HG03571 (cell line): ENCODE measurements at regions not wholly inside any gene's neighbourhood (a gene's known extent, or its start where the extent isn't known, plus 50 kb on each side); places are given as distances from the start of the nearest gene placed in this dataset.

Experiments
- ATAC-seq: cut with Tn5 transposase; IDR thresholded peaks from one replicate; pipeline ENCODE4 v1.9.1; 2021; ENCODE audit not compliant: unreplicated experiment

DNA sequence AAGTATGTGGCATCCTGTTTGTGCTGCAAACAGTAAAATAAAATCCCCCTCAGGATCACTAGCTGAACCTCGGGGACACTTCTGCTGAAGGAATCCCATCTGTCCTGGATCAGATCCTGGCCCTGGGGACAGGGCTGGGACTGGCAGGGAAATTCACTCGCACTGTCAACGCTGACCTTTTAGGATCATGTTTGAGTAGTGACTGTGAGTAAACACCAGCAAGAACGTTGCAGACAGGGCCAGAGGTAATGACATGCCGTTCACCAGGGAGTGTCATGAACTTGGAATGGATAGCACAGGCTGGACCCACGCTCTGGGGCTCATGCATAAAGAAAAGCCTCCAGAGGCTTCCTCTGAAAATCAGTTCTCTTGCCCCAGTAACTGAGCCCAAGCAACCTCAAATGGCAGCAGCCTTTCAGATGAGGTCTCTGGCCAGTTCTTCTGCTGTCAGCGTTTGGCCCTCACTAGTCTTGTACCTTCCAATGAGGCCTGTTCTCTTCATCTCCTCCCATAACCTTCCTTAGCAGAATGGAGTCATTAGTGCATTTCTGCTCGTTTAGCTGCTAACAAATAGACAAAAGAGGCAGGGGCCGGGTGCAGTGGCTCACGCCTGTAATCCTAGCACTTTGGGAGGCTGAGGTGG, 51.0 kb upstream of the BARX2 start:
- ATAC-seq = no peak

DNA sequence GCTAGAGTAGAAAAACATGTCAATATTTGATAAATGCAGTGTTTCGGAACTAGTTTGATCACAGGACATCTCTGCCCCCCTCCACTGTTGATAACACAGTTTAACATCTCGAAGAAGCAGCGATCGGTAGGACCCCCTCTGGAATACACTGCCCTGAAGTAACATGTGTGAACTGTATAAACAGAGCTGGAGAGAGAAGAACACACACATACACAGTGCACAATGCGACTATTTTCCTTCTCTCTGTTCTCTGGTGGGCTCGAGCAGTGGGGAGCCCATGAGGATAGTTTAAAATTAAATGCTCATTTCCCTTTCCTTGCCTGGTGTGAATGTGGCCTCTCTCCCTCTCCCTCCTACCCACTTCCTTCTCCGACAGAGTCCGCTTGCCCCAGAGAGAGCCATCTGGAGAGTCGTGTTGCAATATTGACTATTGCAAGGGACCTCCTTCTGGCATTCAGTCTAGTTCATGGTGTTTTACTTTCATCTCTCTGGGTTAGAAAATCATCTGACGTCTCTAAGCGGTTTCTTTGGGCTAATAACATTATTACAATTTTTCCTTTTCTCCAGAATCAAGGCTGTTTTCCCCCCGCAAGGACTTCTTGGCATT, 51.6 kb upstream of the BARX2 start:
- ATAC-seq = no peak

GRCh38 chr11:129322941-129323340, 52.7 kb upstream of the BARX2 start:
- ATAC-seq = no peak

DNA sequence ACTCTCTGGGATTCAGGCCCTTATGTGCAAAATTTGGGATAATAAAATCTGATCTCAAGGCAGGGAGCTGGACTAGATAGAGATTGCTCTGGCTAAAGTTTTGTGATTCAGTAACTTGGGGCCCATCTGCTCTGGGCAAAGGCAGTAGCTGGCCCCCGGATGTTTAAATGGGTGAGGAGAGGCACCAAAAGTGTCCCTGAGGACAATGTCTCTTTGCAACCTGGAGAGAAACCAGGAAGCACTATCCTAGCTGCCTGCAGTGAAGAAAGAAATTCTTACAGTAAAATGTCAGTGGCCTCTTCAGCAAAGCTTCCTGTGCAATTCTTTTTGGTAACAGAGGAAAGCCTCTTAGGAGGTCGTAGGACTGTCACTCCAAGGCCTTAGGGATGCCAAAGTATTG, 54.6 kb upstream of the BARX2 start:
- no peak for ATAC-seq

DNA sequence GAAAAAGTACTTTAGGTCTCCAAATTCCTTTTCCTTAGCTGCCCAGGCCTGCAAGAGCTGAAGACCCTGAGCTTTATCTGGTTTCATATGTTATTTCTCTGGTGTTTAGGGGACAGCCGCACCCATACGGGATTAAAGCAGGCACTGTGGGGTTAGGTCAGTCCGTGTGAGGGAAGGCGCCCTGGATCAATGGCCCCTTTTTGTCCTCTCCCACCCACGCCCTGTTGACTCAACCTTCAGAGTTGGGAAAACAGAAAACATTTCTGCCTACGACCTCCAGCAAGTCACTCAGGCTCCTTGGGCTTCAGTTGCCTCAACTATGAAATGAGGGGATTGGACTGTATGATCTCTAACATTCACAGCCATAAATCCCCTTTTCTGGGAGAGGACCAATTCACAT, 55.2 kb upstream of the BARX2 start:
- ATAC-seq = no peak

DNA sequence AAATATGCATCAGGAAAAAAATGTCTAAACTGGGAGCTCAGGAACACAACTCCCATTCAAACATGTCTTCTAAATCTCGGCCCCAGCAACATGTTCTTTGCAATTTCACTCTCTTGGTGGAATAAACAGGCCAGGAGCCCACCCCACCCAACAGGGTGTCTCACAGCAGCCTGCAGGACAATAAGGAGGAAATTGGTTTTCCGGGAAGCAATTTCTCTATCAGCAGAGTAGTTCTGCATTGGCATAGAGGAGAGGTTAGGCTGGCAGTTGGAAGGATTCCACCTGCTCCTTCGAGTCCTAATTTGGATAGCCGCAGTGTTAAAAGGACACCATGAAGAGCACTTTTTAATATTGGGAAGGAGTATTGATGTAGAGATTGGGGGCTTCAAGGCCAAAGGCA, 55.9 kb upstream of the BARX2 start:
- no peak for ATAC-seq

DNA sequence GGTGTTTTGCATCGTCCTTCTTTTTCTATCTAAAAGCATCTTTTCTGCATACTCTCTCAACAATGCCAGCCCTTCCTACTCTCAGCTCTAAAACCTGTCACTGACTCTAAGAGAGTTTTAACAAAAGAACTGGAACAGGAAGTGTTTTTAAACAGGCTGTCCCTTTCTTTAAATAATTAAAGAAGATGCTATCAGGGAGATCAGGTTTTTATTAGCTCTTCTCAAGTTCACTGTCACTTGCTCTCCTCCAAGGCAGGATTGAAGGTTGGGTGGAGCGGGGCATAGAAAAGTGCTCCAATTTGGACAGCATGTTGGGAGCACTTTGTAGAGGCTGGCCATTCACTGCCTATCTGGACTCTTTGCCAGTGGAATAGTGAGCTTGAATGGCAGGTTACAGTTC, 56.4 kb upstream of the BARX2 start:
- ATAC-seq = no peak

DNA sequence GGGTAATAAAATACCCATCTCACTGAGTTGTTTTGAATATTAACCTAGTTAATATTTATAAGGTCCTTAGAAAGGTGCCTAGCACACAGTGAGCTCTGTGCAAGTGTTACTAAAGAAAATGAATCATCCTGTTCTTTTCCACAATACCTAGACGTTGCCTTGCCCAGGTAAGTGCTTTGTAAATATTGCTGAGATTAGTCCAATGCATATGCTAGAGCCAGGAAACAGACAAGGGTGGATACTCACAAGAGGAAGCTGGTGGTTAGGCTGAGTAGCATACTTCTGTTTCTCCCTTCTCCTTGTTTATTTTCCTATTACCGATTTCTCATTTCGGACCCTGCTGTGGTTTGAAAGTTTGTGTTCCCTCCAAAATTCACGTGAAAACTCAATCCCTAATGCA, 58.1 kb upstream of the BARX2 start:
- ATAC-seq = no peak

GRCh38 chr11:129316781-129317180, 58.9 kb upstream of the BARX2 start:
- no peak for ATAC-seq

GRCh38 chr11:129315781-129316579, 59.7 kb upstream of the BARX2 start:
- ATAC-seq = no peak

DNA sequence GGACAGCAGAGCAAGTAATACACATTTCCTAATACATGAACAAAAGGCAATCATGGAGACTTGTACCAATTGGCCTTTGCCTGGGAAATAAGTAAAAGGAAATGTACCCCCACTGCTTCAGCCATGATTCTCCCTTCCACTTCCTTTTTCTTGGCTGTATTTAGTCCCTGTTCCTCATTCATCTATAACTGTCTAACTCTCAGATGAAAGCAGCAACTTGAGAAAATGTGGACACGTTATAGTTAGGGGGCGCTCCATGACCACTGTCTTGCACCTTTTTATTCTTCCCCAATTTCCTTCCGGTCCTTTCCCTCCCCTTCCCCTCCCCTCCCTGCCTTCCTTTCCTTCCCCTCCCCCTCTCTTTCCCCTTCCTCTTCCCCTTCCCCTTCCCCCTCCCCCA, 61.3 kb upstream of the BARX2 start:
- no peak for ATAC-seq

DNA sequence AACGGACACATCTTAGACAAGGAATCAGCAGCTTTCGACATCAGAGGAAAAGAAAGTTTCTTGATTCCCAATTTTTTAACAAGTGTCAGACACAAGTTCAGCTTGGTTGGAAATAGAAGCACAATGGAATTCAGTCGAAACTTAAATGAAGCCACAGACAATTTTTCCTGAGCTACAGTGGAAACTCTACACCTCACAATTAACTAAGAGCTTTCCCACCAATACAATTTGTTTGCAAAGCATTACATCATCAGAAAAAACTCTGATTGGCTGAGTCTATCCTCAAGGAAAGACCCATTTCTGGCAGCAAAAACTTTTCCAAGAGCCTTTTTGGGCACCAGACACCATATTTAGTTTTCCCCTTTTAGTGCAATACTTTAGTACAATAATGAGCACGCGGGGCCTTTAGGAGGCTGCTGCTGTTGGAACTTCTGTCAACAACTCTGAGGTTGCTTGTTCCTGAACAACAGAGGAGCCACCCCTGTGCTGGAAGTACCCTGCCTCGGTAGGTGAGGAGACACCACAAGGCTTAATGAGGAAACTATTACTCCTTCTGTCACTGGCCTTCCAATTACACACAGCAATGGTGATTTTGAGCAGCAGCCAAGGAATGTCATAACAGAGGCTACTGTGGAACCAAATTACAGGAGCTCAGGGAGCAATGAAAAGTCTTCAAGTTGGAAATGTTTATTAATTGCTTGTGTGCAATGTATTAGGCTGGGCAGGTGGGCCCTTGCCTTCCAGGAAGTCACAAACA, 61.9 kb upstream of the BARX2 start:
- no peak for ATAC-seq

DNA sequence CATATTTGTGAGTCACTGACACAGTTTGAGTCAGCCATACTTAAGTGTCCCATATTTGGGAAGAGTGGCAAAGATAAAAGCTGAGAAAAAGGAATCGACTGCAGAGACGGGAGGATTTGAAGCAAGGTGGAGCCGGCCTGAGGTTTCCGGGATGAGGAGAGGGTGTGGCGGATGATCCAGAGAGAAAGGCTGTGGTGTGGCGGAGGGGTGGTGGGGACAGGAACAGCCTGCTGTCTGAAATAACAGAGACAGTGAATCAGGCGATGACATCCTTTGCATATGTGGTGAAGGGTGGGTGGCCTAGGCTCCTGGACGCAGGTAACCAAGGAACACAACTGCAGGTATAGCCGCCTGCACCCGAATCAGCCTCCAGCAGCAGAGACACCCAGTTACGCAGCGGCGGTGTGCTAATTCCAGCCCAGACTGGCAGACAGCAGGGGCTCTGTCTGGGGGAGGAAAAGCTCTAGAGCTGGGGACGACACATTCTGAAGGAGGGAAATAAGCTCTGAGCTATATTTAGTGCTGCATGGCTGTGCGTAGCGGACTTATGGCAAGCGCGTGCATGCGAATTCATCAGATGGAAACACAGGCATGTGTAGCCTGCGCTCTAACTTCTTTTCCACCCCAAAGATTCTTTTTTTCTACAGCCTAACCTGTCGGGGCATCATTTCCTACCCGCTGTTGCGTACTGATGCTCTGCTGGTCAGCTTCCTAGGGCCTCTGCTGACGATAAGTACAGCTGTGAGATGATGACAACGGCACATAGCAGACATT, 62.7 kb upstream of the BARX2 start:
- no peak for ATAC-seq

DNA sequence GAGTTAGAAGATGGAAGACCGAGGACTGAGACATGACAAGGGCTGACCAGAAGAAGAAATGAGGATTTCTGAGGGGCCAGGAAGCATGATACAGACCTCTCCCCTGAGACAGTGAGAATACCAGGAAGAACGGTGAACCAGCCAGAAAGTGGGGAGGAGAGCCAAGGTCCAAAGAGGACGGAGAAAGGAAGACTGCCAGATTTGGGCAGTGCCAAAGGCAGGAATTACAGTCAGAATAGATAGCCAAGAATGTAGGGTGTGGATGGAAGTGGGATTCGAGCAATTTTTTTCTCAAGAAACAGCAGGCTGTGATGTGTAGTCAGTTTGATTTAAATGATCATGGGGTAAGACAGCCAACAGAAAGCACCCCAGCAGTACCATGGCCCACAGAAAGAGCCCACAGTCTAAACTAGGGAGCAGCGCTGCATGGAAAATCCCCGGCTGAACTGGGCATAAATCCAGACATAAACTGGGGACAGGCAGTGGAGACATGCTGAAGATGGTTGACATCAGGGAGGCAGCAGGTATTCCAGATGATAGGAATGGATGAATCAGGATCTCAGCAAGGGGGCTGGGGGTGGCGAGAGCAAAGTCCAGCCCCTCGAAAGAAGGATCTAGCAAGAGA, 67.3 kb upstream of the BARX2 start:
- no peak for ATAC-seq

DNA sequence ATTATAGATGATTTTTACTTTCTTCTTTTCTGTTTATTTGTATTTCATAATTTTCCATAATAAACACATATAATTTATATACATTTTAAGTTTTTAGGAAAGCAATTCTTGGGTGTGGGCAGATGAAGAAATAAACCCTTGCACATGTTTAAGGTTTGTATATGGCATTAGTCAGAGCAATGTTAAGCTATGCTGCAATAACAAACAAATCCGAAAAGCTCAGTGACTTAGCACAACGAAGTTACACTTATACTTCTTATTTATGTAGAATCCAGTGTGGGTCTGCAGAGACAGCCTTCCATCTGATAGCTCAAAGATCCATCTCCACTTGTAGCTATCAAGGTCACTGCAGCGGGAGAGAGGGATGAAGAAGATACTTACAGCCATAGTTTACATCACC, 68.5 kb upstream of the BARX2 start:
- ATAC-seq = no peak

DNA sequence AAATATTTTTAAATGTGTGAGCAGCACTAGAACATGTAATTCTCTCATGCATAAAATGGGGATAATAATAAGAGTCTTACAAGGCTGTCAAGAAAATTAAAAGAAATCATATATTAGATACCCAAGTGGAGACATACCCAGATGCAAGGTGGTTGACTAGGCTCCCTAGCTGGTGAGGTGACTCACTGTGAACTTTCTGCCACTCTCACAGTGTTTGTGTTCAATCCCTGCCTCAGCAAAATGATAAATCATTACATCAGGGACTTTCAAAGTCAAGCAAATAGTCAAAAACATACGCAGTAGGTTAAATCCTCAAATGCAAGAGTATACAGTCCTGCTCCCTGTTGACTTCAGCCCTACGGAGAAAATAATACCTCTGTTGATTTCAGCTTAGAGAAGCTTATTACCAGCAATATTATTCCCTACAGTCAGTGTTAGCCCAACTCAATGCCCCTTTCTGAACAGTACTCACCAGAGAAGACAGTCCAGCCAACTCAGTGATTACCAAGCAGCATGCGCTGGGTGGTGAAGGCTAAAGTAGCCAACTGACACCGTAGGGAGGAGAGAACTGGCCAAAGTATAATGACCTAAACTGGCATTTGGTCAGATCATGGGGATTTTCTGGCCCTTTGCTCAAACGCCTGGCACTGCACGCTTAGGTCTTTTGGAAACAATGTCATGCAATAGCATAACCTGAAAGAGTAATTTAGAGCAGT, 73.1 kb upstream of the BARX2 start:
- ATAC-seq = no peak

DNA sequence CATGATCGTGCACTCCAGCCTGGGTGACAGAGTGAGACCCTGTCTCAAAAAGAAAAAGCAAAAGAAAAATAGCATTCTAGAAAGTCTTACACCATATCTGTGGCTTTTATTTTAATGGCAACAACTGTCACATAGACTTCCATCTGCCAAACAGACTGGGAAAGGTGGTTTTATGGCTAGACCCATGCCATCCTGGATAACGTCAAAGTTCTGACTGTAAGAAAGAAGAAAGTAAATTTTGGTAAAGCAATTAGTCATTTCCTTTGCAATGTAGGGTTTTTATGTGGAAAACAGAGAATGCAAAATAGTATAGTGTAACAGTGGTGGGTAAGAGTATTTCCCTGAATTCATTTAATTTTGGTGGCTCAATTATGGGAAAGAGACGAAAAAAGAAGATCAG, 75.5 kb upstream of the BARX2 start:
- ATAC-seq = no peak

- no peak for ATAC-seq
Observed at GRCh38 chr11:129298988-129299387, 76.7 kb upstream of the BARX2 start.

- ATAC-seq = no peak
Observed at GRCh38 chr11:129295746-129296145, 79.9 kb upstream of the BARX2 start.

DNA sequence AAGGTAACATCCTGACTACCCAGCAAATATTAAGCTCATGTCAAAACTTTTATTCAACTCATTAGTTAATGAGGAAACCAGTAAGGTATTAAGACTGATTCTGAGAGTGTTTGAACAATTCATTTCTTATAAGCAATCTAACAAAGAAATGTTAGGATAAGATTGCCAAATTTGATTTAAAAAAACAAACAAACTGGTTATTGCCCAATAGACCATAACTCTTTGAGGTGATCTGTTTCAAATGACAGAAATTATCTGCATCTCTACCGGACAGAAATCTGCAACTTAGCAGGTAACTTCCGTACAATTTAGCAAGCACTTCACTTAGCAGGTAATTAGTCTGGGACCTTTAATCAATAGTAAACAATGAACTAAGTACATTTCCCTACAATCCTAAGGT, 82.9 kb upstream of the BARX2 start:
- no peak for ATAC-seq
